Esophagus squamous epithelium (tissue), 5 donors: ENCODE measurements at regions not wholly inside any gene's neighbourhood (a gene's known extent, or its start where the extent isn't known, plus 50 kb on each side); places are given as distances from the start of the nearest gene placed in this dataset.
A peak's percentile ranks its signal among the peaks of the same experiment; 100 is the strongest.

Source experiments
- DNase-seq: peaks from one replicate; lab custom pipeline; 2025; lab: John Stamatoyannopoulos, UW
- H3K27ac ChIP-seq, 4 donors: fragments of 200-600 bp; sonication (generic); one replicate each; pipeline ENCODE4 v1.5.1; 2016 to 2019; ENCODE audit warnings: mild to moderate bottlenecking in 1 of 4
- H3K27me3 ChIP-seq, 4 donors: fragments of 200-600 bp; sonication (generic); 1 replicate in 3 of 4; 2 replicates in 1 of 4; pipeline versions ENCODE4 v1.5.1 to v1.6.0; 2017 to 2021; ENCODE audit warnings: antibody characterized with exemption in 1 of 4
- H3K36me3 ChIP-seq, 3 donors: fragments of 200-600 bp; sonication (generic); one replicate each; pipeline ENCODE4 v1.5.1; 2016 to 2019
- H3K4me1 ChIP-seq, 3 donors: fragments of 200-600 bp; sonication (generic); one replicate each; pipeline ENCODE4 v1.5.1; 2017 to 2019
- H3K4me3 ChIP-seq, 4 donors: fragments of 200-600 bp; sonication (generic); 1 replicate in 3 of 4; 2 replicates in 1 of 4; pipeline ENCODE4 v1.5.1; 2016 to 2019; ENCODE audit warnings: mild to moderate bottlenecking in 2 of 4, moderate library complexity in 1 of 4
- H3K9me3 ChIP-seq, 3 donors: fragments of 200-600 bp; sonication (generic); one replicate each; pipeline ENCODE4 v1.5.1; 2016 to 2019
- POLR2A ChIP-seq, 4 donors: fragments of 450-650 bp; IDR thresholded peaks; one replicate each; pipeline ENCODE4 v1.6.1; 2017; ENCODE audit warnings: antibody characterized with exemption in 4 of 4, mild to moderate bottlenecking in 4 of 4, moderate library complexity in 3 of 4
- WGBS, 2 donors: methylation state at CpG; one replicate each; pipeline ENCODE4 v1.1.5; 2018; 5-methylcytosine and 5-hydroxymethylcytosine counted together
- intact Hi-C: fragments of 100-400 bp; cut with DNase I; formaldehyde crosslinking; loops from one replicate; pipeline ENCODE4 v1.15.0; 2022
- TF ChIP-seq, protein P1 (sequence below), 6 experiments: fragments of 450-650 bp in 4 of 6; fragments of 200-600 bp in 2 of 6; sonication (generic) in 2 of 6; IDR thresholded peaks; one replicate each; pipeline ENCODE4 v1.5.1; 2016 to 2019; ENCODE audit warnings: antibody characterized with exemption in 6 of 6, mild to moderate bottlenecking in 4 of 6, moderate library complexity in 4 of 6
- donor health status: DM: yes; HTN: yes; CAD: no.

GRCh38 chr16:63497408-63497807 is 1461.2 kb upstream of the CDH8 start:
- Histone ChIP-seq H3K4me3 (no peak overlapping the region), H3K4me1 (no peaks in the 10 kb centered on the region), H3K27me3 (no peaks in the 10 kb centered on the region), H3K9me3 (no peaks in the 10 kb centered on the region), H3K27ac (no peak overlapping the region), H3K36me3 (no peaks in the 10 kb centered on the region)
- DNase-seq = no peak
- intact Hi-C loops = no loop called here
- 76 to 83% methylated on average over 2 of the region's 2 CpGs for WGBS, 2 donors
- TF ChIP-seq, protein P1, sequence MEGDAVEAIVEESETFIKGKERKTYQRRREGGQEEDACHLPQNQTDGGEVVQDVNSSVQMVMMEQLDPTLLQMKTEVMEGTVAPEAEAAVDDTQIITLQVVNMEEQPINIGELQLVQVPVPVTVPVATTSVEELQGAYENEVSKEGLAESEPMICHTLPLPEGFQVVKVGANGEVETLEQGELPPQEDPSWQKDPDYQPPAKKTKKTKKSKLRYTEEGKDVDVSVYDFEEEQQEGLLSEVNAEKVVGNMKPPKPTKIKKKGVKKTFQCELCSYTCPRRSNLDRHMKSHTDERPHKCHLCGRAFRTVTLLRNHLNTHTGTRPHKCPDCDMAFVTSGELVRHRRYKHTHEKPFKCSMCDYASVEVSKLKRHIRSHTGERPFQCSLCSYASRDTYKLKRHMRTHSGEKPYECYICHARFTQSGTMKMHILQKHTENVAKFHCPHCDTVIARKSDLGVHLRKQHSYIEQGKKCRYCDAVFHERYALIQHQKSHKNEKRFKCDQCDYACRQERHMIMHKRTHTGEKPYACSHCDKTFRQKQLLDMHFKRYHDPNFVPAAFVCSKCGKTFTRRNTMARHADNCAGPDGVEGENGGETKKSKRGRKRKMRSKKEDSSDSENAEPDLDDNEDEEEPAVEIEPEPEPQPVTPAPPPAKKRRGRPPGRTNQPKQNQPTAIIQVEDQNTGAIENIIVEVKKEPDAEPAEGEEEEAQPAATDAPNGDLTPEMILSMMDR (IDR thresholded peaks at IDR 0.05) = no peak

DNA sequence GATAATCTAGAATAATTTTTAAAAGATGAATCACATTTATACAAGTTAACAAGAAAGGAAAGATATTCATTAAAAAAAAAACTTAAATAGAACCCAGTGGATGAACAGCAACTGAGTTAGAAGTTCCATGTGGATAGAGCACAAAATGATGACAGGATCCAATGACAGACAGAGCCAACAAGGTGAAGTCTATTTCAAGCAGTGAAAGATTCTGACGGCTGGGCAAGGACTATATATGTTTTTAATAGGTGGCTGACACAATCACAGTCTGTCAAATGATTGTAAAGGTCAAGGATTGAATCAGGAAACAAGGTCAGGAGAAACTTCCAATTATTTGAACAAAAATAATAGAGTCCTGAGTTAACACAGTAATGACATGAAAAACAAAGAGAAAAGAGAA is 1460.0 kb upstream of the CDH8 start:
- no peak for DNase-seq
- H3K4me3 ChIP-seq = no peak overlapping the region
- H3K4me1 ChIP-seq = no peaks in the 10 kb centered on the region
- WGBS, 2 donors = 50 to 52% methylated on average over 1 of the region's 1 CpG
- H3K9me3 ChIP-seq = no peaks in the 10 kb centered on the region
- no peaks in the 10 kb centered on the region for H3K36me3 ChIP-seq
- intact Hi-C loops = no loop called here
- no peaks in the 10 kb centered on the region for H3K27me3 ChIP-seq
- TF ChIP-seq, protein P1 (IDR thresholded peaks at IDR 0.05) = no peak
- no peak for TF ChIP-seq POLR2A (IDR thresholded peaks at IDR 0.05)
- H3K27ac ChIP-seq = no peak overlapping the region

DNA sequence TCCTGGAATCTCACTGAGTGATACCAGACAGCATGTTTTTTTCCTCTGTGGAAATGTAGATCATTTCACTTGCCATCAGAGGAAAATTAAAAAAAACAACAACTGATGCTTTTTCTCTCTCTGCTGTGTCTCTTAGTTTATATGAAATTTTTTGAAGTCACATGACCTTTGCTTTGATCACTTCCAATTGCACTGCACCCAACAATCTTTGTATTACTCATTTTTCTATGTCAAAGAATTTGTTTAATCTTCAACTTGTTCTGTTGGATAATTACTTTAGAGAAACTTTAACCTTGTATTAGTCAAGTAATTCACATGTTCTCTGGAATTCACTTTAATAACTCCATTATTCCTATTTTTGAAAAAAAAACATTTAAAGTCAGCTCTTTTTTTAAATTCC is 1452.7 kb upstream of the CDH8 start:
- no peaks in the 10 kb centered on the region for H3K27me3 ChIP-seq
- H3K9me3 ChIP-seq = no peaks in the 10 kb centered on the region
- TF ChIP-seq, protein P1 (IDR thresholded peaks at IDR 0.05) = no peak
- TF ChIP-seq POLR2A (IDR thresholded peaks at IDR 0.05) = no peak
- H3K27ac ChIP-seq = no peak overlapping the region
- no peak for DNase-seq
- H3K36me3 ChIP-seq = no peaks in the 10 kb centered on the region
- H3K4me3 ChIP-seq = no peak overlapping the region
- H3K4me1 ChIP-seq = no peaks in the 10 kb centered on the region
- intact Hi-C loops = no loop called here

GRCh38 chr16:63481060-63481459 is 1444.8 kb upstream of the CDH8 start:
- H3K9me3 ChIP-seq = no peaks in the 10 kb centered on the region
- no peak for TF ChIP-seq POLR2A (IDR thresholded peaks at IDR 0.05)
- TF ChIP-seq, protein P1 (IDR thresholded peaks at IDR 0.05) = no peak
- H3K27me3 ChIP-seq = no peaks in the 10 kb centered on the region
- intact Hi-C loops = no loop called here
- H3K27ac ChIP-seq = peak overlapping the region in 1 of 4 donors; percentile 42
- H3K4me1 ChIP-seq = no peaks in the 10 kb centered on the region
- H3K36me3 ChIP-seq = no peaks in the 10 kb centered on the region
- no peak for DNase-seq
- no peak overlapping the region for H3K4me3 ChIP-seq

DNA sequence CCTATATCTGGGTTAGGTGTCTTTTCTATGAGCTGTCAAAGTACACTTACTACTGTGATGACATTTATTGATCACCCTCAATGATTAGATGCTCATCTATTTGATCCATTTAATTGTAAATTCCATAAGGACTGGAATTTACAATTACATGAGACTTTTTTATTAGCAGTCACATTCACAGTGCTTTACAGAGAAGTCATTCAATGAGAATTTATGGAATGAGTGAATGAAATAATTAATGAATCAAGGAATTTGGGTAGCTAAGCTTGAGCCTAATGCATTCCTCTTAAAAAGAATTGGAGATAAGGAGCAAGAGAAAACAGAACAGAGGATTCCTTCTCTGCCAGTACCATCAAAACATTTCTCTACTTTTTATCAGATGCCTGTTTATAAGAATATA is 1437.5 kb upstream of the CDH8 start:
- H3K36me3 ChIP-seq = no peaks in the 10 kb centered on the region
- no peak overlapping the region for H3K27ac ChIP-seq
- H3K27me3 ChIP-seq = no peaks in the 10 kb centered on the region
- no peak overlapping the region for H3K4me3 ChIP-seq
- intact Hi-C loops = no loop called here
- no peaks in the 10 kb centered on the region for H3K4me1 ChIP-seq
- TF ChIP-seq, protein P1 (IDR thresholded peaks at IDR 0.05) = no peak
- TF ChIP-seq POLR2A (IDR thresholded peaks at IDR 0.05) = no peak
- DNase-seq = no peak
- H3K9me3 ChIP-seq = no peaks in the 10 kb centered on the region
